Calu3 (cell line): ENCODE measurements at regions not wholly inside any gene's neighbourhood (a gene's known extent, or its start where the extent isn't known, plus 50 kb on each side); places are given as distances from the start of the nearest gene placed in this dataset.

Source experiments
- BruUV-seq: library from RNA; stranded (reverse); fragments of 400-500 nt; replicated peaks from 2 replicates; lab custom pipeline; 2021; lab: Mats Ljungman, UMichigan
- CTCF ChIA-PET: fragments of 300-600 bp; sonication (Branson Sonifier 250); formaldehyde crosslinking; loops from one replicate; lab custom pipeline; 2022; ENCODE audit warnings: antibody characterized with exemption; lab: Charles Lee
- DNase-seq: peaks from one replicate; pipeline ENCODE4 v3.0.0; 2022
- H3K27ac Mint-ChIP-seq: one replicate; pipeline ENCODE4 v1.8.0; 2022; ENCODE audit warnings: mixed read lengths; ENCODE audit not compliant: unreplicated experiment
- H3K27me3 Mint-ChIP-seq: one replicate; pipeline ENCODE4 v1.8.0; 2022; ENCODE audit warnings: mixed read lengths; ENCODE audit not compliant: unreplicated experiment
- H3K36me3 Mint-ChIP-seq: one replicate; pipeline ENCODE4 v1.8.0; 2022; ENCODE audit warnings: mild to moderate bottlenecking, moderate library complexity, mixed read lengths; ENCODE audit not compliant: insufficient read depth, unreplicated experiment
- H3K4me1 Mint-ChIP-seq: one replicate; pipeline ENCODE4 v1.8.0; 2022; ENCODE audit warnings: mild to moderate bottlenecking, low read depth, mixed read lengths; ENCODE audit not compliant: unreplicated experiment
- H3K4me3 Mint-ChIP-seq: one replicate; pipeline ENCODE4 v1.8.0; 2022; ENCODE audit warnings: mild to moderate bottlenecking, low read depth, moderate library complexity, mixed read lengths; ENCODE audit not compliant: unreplicated experiment
- H3K9me3 Mint-ChIP-seq: one replicate; pipeline ENCODE4 v1.8.0; 2022; ENCODE audit warnings: low read depth, mixed read lengths; ENCODE audit not compliant: unreplicated experiment
- CTCF ChIP-seq: fragments of 200-600 bp; IDR thresholded peaks from one replicate; pipeline ENCODE4 v1.8.0; 2022; ENCODE audit warnings: antibody characterized with exemption; ENCODE audit not compliant: unreplicated experiment
- intact Hi-C: fragments of 100-400 bp; cut with micrococcal nuclease; formaldehyde crosslinking; loops from one replicate; pipeline ENCODE4 v1.10.0; 2022; ENCODE audit not compliant: unreplicated experiment

- Mint-ChIP-seq H3K36me3 (no peaks in the 10 kb centered on the region), H3K4me3 (no peak overlapping the region), H3K27me3 (peaks cover 40% of the 10 kb centered on the region), H3K4me1 (no peaks in the 10 kb centered on the region), H3K9me3 (peaks cover 3% of the 10 kb centered on the region), H3K27ac (no peak overlapping the region)
- BruUV-seq: no TSS peak
- CTCF ChIA-PET: no interaction called here
- intact Hi-C loops: no loop called here
- DNase-seq: no peak
- TF ChIP-seq CTCF: no peak
Observed at GRCh38 chr14:106505366-106505765, 979.0 kb downstream of the TMEM121 start.

DNA sequence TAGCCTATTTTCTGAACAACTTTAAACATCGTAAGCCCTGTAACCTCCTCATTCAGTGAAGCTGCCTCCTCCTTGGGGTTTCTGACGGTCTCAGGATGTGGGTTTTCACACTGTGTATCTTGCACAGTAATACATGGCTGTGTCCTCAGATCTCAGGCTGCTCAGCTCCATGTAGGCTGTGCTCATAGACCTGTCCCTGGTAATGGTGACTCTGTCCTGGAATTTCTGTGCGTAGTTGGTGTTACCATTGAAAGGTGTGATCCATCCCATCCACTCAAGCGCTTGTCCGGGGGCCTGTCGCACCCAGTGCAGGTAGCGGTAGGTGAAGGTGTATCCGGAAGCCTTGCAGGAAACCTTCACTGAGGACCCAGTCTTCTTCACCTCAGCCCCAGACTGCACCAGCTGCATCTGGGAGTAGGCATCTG is 980.5 kb downstream of the TMEM121 start:
- CTCF ChIA-PET: no interaction called here
- BruUV-seq: no TSS peak
- Mint-ChIP-seq H3K9me3 (no peaks in the 10 kb centered on the region), H3K4me3 (no peak overlapping the region), H3K4me1 (no peaks in the 10 kb centered on the region), H3K36me3 (no peaks in the 10 kb centered on the region), H3K27ac (no peak overlapping the region), H3K27me3 (peaks cover 55% of the 10 kb centered on the region)
- no peak for TF ChIP-seq CTCF
- intact Hi-C loops: no loop called here
- no peak for DNase-seq

- no peaks in the 10 kb centered on the region for H3K9me3 Mint-ChIP-seq
- DNase-seq: no peak
Observed at GRCh38 chr14:106507354-106507753, 981.0 kb downstream of the TMEM121 start.

DNA sequence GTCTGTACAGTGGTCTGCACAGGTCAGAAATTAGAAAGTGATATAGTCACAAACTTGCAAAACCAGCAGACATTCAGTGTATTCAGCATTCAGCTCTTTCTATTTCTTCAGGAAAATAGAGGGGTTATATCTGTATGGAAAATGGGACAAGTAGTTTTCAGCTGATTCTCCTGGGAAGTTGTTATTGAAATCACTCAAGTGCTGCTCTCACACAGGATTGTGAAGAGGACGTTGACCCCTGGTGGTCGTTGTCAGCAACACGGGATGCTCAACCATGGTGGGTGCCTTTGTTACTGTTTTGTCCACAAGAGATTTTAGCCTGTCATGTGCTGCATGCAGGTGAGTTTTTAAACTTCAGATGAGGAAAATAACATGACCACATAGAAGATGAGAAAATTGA is 981.8 kb downstream of the TMEM121 start:
- Mint-ChIP-seq H3K27ac (no peak overlapping the region), H3K36me3 (no peaks in the 10 kb centered on the region), H3K4me1 (no peaks in the 10 kb centered on the region), H3K4me3 (no peak overlapping the region), H3K27me3 (peaks cover 69% of the 10 kb centered on the region), H3K9me3 (no peaks in the 10 kb centered on the region)
- no peak for DNase-seq
- intact Hi-C loops: no loop called here
- no TSS peak for BruUV-seq
- TF ChIP-seq CTCF: no peak
- CTCF ChIA-PET: no interaction called here

More at GRCh38 chr14:106507354-106507753, 981.0 kb downstream of the TMEM121 start:
- no TSS peak for BruUV-seq
- peaks cover 60% of the 10 kb centered on the region for H3K27me3 Mint-ChIP-seq
- CTCF ChIA-PET: no interaction called here
- no peaks in the 10 kb centered on the region for H3K4me1 Mint-ChIP-seq
- intact Hi-C loops: no loop called here
- H3K27ac Mint-ChIP-seq: no peak overlapping the region
- no peak for TF ChIP-seq CTCF
- no peak overlapping the region for H3K4me3 Mint-ChIP-seq
- no peaks in the 10 kb centered on the region for H3K36me3 Mint-ChIP-seq
